ENCODE measurements at regions not wholly inside any gene's neighbourhood (a gene's known extent, or its start where the extent isn't known, plus 50 kb on each side); places are given as distances from the start of the nearest gene placed in this dataset.
"Not testable (repeated sequence)": the region's sequence is repeated elsewhere in the genome, so short reads cannot be mapped to it uniquely, and the experiment has no call there.

DNA sequence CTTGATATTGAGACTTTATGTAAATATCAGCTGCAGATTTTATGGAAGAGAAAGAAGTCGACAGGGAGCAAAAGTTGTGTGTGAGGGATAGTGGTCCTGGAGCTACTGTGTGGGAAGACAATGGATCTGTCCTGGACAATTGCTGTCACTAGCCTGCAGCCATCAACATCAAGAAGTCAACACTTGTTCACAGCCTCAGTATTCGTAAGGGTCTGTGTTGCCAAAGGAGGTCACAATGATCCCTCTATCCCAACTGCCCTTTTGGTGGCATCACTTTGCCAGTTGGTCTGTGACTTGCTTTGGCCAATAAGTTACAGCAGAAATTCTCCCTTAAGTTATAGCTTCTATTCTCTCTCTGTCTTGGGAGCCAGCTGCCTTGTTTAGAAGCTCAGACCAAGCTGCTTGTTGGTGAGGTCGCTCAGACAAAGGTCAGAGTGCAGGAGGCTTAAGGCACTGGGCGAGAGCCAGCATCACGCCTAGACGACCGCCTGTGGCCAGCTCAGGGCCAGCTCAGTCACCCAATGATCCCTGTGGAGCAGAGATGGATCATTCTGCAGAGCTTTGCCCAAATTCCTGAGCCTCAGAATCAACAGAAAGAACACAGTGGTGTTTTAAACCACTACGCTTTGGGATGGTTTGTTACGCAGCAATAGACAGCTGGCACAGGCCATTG, 134.9 kb downstream of the RHOU start:
- no peak for DNase-seq

DNA sequence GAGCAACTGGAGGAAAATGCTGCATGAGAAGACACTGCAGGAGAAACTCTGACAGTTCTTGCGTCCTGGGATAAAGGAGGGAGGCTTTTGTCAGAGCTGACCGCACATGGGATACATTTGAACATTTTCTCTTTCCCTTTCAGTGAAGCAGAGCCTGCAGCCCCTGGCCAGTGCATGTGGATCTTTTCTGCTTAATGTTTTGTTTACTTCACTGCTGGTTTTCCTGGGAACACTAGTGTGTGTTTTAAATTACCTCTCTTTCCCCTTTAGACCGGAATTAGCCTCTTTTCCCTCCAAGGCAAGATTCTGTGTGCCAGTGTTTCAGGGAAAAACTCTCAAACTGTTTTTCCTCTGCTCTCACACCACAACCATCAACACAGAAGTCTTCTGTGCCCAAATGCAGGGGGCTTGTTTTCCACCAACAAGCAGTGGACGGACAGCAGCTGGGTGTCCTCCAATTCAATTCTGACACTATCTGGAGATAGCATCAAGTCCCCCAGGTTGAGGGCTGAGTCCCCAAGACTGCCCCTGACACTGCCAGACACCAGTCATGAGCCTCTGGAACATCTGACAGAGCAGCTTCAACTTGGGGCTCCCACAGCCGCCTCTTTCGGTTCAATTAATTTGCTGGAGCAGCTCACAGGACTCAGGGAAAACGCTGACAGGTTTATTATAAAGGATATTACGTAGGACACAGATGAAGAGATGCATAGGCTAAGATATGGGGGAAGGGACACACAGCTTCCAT, 136.2 kb downstream of the RHOU start:
- DNase-seq, result no peak

DNA sequence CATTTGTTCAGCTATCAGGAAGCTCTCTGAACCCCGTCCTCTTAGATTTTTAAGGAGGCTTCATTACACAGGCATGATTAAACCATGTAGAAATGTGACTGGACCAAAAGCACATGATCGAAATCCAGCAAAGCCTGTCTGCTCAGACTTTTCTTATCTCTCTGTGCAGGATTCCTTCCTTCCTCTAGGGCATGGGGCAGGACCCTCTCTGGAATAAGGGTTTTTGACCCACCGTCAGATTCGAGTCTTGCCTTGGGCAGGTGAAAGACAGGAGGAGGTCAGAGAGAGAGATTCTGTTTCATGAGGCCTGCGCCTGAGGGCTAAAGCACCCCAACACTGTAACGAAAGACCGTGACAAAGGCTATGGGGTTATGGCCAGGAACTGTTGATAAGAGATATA, 136.8 kb downstream of the RHOU start:
- no peak for DNase-seq

DNA sequence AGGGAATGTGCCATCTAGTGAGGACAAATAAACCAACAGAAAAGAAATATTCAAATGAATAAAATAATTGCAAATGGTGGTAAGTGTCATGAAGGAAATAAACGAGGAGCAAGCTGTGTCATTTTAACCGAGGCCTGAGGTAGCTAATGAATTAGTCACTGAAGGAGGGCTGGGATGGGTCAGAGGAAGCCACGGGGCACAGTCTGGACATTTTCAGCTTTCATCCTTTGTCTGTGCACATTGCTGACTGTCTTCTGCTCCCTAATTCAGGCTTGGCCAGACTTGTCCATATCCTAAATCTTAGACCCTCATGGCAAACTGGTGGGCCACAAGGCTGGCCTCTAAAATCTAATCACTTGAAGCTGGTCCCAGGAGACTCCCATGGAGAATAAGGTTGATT, 138.4 kb downstream of the RHOU start:
- DNase-seq, result no peak

DNA sequence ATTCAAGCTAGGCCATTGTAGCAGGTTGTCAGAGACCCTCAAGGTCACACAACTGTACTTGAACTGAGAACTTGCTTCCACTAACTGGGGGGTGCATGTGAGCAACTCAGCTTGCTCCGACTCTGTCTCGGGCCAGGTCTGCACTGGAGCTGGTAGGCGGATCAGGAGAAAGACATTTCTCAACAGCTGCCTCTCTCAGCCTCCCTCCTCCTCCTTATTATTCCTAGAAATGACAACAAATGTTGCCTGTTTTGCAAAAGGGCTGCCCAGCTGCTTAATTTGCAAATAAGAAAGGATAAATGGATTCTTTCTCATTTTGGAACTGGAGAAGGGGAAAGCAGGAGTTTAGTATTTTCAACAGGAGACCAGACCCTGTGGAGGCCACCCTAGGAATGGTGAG, 140.5 kb downstream of the RHOU start:
- no peak for DNase-seq

DNA sequence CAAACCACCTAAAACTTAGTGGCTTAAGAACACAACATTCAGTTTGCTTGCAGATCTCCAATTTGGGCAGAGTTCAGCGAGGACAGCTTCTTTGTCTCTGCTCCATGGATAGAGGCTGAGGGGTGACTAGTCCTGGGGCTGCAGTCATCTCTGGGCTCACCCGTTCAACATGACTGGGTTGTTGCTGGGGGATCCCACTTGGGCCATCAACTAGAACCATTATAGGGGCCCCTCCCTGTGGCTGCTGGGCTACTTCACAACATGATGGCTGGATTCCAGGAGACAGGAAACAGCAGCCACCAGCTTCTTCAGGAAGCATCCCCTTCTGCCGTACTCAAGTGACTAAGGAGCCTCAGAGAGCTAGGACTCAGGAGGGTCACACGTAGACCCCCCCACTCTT, 140.9 kb downstream of the RHOU start:
- DNase-seq, result no peak

DNA sequence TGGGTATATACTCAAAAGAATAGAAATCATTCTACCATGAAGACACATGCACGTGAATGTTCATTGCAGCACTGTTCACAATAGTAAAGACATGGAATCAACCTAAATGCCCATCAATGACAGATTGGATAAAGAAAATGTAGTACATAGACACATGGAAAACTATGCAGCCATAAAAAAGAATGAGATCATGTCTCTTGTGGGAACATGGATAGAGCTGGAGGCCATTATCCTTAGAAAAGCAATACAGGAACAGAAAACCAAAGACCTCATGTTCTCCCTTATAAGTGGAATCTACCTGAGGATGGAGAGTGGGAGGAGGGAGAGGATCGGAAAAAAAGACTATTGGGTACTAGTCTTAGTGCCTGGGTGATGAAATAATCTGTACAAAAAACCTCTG, 143.9 kb downstream of the RHOU start:
- DNase-seq, result no peak

DNA sequence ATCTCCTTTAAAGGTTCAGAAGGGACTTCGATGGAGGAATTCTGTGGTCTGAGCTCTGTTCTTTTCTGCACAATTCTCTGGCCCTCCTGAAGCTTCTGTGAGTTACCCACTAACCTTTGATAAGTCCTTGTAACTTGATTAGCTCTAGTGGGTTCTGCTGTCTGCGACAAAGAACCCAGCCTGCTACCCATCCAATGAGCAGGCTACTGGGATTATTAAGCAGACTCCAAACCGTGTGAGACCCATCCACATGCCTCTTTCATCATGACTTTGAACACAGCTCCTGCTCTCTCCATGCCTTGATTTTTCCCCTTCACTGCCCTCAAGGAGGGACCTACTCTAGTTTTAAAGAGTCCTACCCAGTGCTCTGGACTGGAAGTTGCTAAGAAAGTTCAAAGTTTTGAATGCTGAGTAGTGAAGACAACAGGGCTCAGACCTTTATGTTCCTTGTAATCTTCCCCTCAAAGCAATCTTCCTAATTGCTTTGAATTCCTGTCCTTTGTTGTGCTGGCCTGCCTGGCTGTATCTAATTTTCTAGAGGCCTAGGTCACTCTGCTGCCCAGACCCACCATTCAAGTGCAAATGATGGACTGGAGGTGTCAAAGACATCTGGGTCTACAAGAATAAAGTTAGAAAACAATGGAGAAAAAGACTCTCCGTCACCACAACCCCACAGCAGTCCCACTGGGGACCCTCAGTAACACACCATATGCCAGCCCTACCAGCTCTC, 146.9 kb downstream of the RHOU start:
- no peak for DNase-seq

DNA sequence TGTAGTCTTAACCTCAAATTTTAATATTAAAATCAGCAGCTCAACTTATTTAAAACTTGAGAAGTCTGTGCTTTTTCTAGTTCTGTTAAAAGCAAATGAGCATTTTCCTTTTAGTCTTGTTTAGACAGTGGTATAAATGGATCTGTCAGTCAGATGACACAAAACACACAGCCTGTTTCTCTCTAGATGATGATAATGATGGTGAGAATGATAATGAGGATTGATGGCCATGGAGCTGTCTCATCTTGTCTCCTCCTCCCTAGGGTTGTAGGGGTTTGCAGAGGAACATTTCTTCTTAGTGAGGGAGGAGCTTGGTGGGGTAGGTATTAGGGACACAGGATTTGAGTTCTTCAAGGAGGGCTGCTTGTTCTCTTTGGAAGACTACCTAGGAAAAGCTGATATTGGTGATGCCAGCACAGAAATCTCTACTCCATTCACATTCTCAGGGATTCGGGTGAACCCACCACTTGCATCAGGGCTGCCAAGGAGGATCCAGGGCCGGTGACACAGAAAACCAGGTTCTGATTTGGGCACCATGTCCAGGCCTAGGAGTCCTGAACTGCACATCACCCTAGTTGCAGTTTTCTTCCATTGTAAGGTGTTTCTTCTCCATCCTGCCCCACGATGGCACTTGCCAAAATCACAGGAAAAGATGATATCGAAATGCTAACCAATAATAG, 147.6 kb downstream of the RHOU start:
- DNase-seq, result no peak

DNA sequence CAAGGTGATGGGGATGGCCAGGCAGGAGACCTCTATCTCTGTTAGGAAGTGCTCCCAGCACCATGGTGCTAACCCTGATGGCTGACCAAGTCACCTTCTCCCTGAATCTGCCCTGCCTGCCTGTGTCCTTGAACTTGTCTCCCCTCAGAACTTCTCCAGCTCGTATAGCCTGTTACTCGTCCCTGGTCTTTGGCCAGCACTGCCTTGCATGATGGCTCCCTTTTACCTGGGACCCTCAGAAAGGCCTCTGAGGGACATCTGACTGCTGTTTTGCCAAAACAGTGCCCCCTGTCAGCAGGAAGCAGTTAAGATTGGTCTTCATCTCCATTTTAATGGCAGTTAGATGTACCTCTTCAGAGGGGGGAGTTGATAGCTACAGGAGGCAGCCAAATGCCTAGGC, 148.3 kb downstream of the RHOU start:
- no peak for DNase-seq

DNA sequence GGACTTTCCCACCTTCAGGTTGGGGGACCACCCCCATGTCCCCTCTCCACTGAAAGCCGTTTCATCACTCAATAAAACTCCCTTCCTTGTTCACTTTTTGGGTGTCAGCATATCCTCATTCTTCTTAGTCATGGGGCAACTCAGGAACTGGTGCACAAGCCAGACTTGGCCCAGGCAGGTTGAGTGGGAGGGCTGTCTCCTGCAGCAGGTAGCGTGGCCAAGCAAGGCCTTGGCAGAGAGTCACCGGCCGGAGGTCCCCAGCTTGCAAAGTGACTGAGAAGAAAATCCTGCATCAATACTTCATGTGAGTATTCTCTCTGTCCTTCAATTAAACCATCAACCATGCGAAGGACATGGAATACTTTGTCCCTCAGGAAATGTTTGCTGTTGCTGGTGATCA, 148.9 kb downstream of the RHOU start:
- DNase-seq, result no peak

DNA sequence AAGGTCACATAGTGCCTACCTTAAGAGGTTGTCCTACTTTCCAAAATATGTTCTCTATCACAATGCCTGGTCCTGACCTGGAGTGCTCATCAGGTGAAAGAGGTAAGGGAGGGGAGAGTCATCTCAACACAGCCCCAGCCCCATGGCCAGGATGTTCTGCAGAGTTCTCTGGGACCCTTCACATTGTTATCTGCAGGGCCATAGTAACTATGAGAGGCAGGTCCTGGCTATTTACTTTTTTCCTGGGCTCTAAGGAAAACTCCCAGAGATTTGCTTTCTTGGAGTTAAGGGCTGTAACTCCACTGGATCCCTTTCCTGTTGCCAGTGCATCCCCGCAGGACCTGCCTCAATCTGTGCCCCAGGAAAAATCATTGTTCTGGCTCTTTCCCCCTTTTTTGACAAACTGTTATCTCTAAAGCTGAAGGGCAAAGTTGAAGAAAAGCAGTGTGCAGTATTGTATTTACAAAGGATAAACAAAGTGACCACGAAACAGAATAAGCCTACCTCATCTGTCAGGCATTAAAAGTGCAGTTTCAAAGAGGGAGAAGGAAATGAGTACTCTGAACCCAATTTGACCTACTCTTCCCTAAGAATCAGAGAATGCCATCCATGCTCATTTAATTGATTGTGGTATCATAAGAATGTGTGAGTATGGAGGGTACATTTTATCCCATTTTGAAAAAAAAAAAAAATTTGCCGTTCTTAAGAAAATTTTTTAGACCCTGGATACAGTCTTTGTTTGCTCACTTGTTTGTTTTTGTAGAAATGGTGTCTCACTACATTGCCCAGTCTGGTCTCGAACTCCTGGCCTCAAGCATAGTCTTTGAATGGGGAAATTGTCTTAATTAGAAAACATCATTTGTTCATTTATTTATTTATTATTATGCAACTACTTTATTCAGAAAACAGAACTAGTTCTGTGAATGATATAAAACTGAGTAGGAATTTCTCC, 149.6 kb downstream of the RHOU start:
- DNase-seq, result no peak

DNA sequence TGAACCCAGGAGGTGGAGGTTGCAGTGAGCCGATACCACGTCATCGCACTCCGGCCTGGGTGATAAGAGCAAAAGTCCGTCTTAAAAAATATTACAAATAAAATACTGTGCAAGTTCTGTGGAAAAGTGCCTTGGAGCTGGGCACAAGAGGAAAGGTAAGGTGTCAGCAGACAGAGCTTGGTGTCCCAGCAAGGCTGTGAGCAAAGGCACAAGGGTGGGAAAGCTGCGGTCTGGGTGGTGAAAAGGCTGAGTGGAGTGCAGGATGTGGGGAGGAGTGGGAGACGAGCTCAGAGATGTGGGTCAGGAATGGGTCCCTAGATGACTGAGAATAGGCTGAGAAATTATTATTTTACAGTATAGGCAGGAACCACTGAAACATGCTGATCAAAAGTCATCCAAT, 150.6 kb downstream of the RHOU start:
- no peak for DNase-seq

DNA sequence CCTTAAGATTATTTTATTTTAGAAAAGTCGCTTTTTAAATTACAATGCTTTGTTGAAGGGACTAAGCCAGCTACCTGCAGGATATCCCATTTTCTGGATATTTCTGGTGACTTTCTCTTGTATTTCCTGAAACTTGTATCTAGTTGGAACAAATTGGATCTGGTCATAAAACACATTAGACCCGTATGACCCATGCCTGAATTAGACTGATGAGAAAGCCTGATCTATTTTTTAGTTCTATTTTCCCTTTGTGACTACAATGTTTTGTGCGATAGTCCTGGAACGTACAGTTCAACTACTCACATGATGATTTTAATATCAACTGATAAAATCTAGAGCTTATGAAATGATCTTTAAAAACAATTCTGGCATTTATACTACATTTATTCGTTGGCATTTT, 151.8 kb downstream of the RHOU start:
- DNase-seq, result no peak

DNA sequence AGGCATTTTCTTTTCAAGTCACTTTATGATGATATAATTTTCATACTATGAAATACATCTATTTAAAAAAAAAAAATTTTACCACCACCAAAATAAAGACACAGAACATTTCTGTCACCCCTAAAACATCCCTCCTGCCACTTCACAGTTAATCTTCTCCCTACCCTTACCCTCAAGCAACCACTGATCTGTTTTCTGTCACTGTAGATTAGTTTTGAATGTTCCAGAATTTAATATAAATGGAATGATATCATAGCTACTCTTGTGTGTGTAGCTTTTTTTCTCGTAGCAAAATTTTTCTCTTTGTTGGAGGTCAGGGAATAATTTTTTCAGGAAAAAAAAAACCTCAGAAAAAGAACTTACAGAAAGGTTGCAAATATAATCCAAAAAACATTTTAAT, 152.7 kb downstream of the RHOU start:
- no peak for DNase-seq

DNA sequence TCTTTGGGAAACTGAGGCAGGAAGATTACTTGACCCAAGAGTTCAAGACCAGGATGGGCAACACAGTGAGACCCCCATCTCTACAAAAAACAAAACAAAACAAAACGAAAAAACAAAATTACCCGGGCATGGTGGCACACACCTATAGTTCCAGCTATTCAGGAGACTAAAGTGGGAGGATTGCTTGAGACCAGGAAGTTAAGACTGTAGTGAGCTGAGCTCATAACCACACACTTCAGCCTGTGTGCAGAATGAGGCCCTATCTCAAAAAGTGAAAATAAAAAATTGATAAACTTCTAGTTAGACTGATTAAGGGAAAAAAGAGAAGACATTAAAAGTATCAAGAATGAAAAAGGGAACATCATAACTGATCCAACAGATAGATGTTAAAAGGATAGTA, 154.0 kb downstream of the RHOU start:
- DNase-seq, result no peak

DNA sequence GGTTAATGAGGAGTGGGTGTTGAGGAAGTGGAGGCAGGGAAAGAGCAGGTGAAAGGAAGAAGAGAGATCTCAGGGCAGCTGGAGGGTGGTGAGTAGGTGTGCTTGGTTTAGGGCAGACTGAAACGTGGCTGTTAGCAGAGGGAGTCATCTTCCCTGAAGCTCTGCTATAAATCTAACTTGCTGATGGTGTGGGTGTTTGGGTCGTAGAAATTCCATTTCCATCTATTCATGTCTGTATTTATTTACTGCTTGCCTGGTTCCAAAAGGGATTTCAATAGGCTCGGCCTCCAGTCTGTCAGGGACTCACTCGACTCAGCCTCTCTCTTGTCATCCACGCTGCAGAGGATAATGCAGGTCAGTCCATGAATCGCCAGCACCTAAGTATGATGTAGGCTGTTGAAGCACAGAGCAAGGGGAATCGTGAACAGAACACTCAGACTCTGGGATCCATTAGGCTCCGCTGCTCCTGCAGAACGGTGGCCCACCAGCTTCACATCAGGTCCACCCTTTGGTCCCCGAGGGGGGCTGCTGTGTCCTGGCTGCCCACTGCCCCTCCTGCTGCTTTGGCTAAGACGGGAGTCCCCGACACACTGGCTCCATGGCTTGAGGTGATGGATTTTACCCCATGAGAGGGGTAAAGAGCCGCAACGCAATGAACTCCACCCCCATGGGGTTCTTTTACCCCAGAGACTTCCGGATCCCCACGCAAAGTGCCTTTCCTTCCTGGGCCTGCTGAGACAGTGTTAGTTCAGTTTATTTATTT, 156.2 kb downstream of the RHOU start:
- no peak for DNase-seq

DNA sequence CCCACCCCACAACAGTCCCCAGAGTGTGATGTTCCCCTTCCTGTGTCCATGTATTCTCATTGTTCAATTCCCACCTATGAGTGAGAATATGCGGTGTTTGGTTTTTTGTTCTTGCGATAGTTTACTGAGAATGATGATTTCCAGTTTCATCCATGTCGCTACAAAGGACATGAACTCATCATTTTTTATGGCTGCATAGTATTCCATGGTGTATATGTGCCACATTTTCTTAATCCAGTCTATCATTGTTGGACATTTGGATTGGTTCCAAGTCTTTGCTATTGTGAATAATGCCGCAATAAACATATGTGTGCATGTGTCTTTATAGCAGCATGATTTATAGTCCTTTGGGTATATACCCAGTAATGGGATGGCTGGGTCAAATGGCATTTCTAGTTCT, 156.9 kb downstream of the RHOU start:
- not testable (repeated sequence) for DNase-seq

DNA sequence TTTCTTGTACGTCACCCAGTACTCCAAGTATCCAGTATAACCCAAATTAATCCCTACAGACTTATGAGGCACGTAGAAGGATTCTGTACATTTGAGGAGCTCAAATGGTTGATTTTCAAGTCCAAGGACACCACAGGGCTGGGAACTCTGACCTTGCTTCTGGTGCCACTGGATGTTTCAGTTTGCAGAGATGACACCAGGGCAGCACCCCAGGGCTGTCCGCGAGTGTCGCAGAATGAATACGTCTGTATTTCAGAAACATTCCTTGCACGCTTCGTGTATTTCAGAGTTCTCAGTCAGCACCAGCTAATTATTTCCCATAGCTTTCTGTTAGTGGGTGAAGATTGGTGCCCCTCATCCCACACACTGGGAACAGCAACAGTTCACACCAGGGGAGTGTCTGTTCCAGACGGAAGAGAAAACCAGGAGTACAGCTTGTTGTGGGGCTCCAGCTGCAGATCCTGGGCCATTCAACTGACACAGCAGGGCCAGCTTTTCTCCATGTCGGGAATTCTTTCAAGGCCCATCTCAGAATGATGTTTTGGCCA, 159.2 kb downstream of the RHOU start:
- no peak for DNase-seq

DNA sequence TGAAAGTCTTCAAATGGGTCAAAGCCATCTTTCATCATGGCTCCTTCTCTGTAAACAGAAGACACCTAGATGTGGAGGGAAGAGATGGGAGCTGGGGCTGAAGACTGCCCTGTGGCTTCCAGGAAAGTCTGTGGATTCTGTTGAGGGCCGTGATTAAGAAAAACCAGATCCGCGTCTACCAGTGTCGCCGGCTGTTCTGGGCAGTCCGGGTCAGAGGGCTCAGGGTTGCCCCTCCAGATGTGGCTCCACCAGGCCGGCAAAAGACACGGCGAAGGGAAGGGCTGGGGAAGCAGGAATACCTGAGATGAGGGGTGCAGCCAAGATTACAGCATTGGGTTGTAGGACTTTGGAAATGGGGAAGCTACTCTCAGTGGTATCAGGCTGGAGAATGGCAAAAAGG, 162.6 kb downstream of the RHOU start:
- DNase-seq, result no peak

DNA sequence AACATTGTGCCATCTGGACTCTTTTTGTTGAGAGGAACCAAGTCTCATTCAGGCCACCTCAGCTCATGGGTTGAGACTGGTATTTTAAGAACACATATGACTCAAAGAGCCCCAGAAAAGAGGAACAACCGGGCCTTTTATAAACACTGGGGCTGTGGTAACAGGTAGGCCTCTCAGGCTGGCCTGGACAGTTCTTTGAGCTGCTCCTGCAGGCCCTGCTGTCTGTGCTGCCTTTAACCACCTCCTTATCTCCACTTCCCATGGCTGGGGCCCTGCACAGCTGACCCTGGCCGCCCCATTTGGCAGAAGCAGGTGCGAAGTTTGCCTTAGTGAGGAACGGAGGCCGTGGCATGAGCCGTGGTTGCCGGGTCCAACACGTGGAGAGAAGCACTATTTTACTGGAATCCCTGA, 163.3 kb downstream of the RHOU start:
- DNase-seq, result no peak
